ENCODE measurements at regions not wholly inside any gene's neighbourhood (a gene's known extent, or its start where the extent isn't known, plus 50 kb on each side); places are given as distances from the start of the nearest gene placed in this dataset.

DNA sequence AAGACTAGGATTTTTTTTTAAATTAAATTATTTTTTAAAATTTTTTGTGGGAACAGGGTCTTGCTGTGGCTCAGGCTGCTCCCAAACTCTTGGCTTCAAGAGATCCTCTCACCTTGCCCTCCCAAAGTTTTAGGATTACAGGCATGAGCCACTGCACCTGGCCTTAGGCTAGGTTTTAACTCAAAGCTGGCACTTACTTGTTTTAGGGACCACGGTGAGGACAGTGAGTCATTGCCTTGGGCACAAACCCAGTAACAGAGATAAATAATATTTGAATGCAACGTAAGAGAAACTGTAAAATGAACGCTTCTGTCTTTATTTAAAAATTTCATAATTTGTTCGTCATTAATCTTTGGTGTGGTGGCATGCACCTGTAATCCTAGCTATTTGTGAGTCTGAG, 96.6 kb downstream of the GATA3 start:
- TF ChIP-seq, protein P1, sequence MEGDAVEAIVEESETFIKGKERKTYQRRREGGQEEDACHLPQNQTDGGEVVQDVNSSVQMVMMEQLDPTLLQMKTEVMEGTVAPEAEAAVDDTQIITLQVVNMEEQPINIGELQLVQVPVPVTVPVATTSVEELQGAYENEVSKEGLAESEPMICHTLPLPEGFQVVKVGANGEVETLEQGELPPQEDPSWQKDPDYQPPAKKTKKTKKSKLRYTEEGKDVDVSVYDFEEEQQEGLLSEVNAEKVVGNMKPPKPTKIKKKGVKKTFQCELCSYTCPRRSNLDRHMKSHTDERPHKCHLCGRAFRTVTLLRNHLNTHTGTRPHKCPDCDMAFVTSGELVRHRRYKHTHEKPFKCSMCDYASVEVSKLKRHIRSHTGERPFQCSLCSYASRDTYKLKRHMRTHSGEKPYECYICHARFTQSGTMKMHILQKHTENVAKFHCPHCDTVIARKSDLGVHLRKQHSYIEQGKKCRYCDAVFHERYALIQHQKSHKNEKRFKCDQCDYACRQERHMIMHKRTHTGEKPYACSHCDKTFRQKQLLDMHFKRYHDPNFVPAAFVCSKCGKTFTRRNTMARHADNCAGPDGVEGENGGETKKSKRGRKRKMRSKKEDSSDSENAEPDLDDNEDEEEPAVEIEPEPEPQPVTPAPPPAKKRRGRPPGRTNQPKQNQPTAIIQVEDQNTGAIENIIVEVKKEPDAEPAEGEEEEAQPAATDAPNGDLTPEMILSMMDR (IDR thresholded peaks at IDR 0.05) = no peak
- TF ChIP-seq POLR2A (IDR thresholded peaks at IDR 0.05) = no peak

Data from esophagus squamous epithelium (tissue), 4 donors.